HCT116 (cell line): ENCODE measurements at regions not wholly inside any gene's neighbourhood (a gene's known extent, or its start where the extent isn't known, plus 50 kb on each side); places are given as distances from the start of the nearest gene placed in this dataset.

Experiments used
- ATAC-seq: fragments of 200-7000 bp; cut with Tn5 transposase; 2 replicates; pipeline ENCODE4 v1.9.1; 2020; ENCODE audit warnings: mild to moderate bottlenecking, moderate library complexity
- BruUV-seq: library from RNA; stranded (reverse); fragments of 400-500 nt; replicated peaks from 2 replicates; lab custom pipeline; 2021; lab: Mats Ljungman, UMichigan
- CTCF ChIA-PET: fragments of 300-600 bp; sonication (Branson Sonifier 250); formaldehyde crosslinking; loops from one replicate; lab custom pipeline; 2021; ENCODE audit warnings: antibody characterized with exemption; lab: Charles Lee
- POLR2A ChIA-PET: fragments of 300-600, 350-600 bp; sonication (Branson Sonifier 250); formaldehyde crosslinking; loops from one replicate; lab custom pipeline; 2021; ENCODE audit warnings: antibody characterized with exemption; lab: Charles Lee
- RAD21 ChIA-PET, 2 experiments: fragments of 300-600 bp; sonication (Branson Sonifier 250); formaldehyde crosslinking; loops; one replicate each; lab custom pipeline; 2023; ENCODE audit warnings: low total read pairs in 2 of 2; ENCODE audit not compliant: uncharacterized antibody in 2 of 2, unreplicated experiment in 2 of 2, low non-redundant PET in 1 of 2; lab: Charles Lee
- DNase-seq: peaks from one replicate; pipeline ENCODE4 v3.0.0-alpha.2; 2010; ENCODE audit warnings: low read depth, low spot score
- H2AFZ ChIP-seq: fragments of 200-600 bp; shearing (Covaris generic), sonication (generic); 2 replicates; pipeline ENCODE4 v1.6.1; 2017; ENCODE audit warnings: low read depth, mixed run types, mixed read lengths, antibody characterized with exemption, low read length; ENCODE audit not compliant: poor library complexity, severe bottlenecking
- H3K27ac ChIP-seq: 2 replicates; pipeline ENCODE4 v1.5.1; 2012; ENCODE audit warnings: low read depth, low read length
- H3K27me3 ChIP-seq: fragments of 200-600 bp; sonication (generic); 2 replicates; pipeline ENCODE4 v1.6.1; 2016; ENCODE audit warnings: mixed run types, low read length, mixed read lengths; ENCODE audit not compliant: insufficient read depth
- H3K36me3 ChIP-seq, 2 experiments: fragments of 200-500 bp in 1 of 2; fragments of 200-600 bp in 1 of 2; sonication (Bioruptor generic) in 1 of 2; sonication (generic) in 1 of 2; 2 replicates each; pipeline versions ENCODE4 v1.5.1 to v1.6.1; 2014 to 2016; ENCODE audit warnings: low read length in 2 of 2, inconsistent platforms in 1 of 2, mixed read lengths in 1 of 2, mixed run types in 1 of 2; ENCODE audit not compliant: insufficient read depth in 2 of 2, control insufficient read depth in 1 of 2
- H3K4me1 ChIP-seq, 2 experiments: fragments of 200-600 bp in 1 of 2; sonication (generic) in 1 of 2; 2 replicates each; pipeline versions ENCODE4 v1.5.1 to v1.6.1; 2012 to 2017; ENCODE audit warnings: low read length in 2 of 2, inconsistent platforms in 1 of 2, mild to moderate bottlenecking in 1 of 2, mixed read lengths in 1 of 2, mixed run types in 1 of 2, moderate library complexity in 1 of 2; ENCODE audit not compliant: insufficient read depth in 2 of 2, control insufficient read depth in 1 of 2
- H3K4me2 ChIP-seq: fragments of 200-600 bp; sonication (generic); 2 replicates; pipeline ENCODE4 v1.6.1; 2017; ENCODE audit warnings: mixed run types, low read length, mixed read lengths
- H3K4me3 ChIP-seq, 2 experiments: fragments of 200-600 bp in 1 of 2; sonication (generic) in 1 of 2; replicated peaks in 1 of 2; 2 replicates each; pipeline ENCODE4 v1.5.1; 2011 to 2016; ENCODE audit warnings: low read length in 2 of 2, control low read depth in 1 of 2, low read depth in 1 of 2, mild to moderate bottlenecking in 1 of 2, mixed read lengths in 1 of 2, mixed run types in 1 of 2
- H3K79me2 ChIP-seq: fragments of 200-600 bp; sonication (generic); 2 replicates; pipeline ENCODE4 v1.6.1; 2017; ENCODE audit warnings: mild to moderate bottlenecking, mixed run types, low read length, moderate library complexity, mixed read lengths; ENCODE audit not compliant: insufficient read depth
- H3K9ac ChIP-seq: fragments of 200-600 bp; sonication (generic); 2 replicates; pipeline ENCODE4 v1.6.1; 2016; ENCODE audit warnings: low read length, mixed read lengths
- H3K9me2 ChIP-seq: fragments of 200-600 bp; sonication (generic), shearing (Covaris generic); 2 replicates; pipeline ENCODE4 v1.6.1; 2017; ENCODE audit warnings: mixed run types, mild to moderate bottlenecking, moderate library complexity; ENCODE audit not compliant: insufficient read depth
- H3K9me3 ChIP-seq, 2 experiments: fragments of 200-500 bp in 1 of 2; fragments of 200-600 bp in 1 of 2; sonication (Bioruptor generic) in 1 of 2; sonication (generic) in 1 of 2; 2 replicates each; pipeline ENCODE4 v1.6.1; 2014 to 2017; ENCODE audit warnings: low read length in 2 of 2, mixed read lengths in 2 of 2, inconsistent platforms in 1 of 2, low read depth in 1 of 2, mild to moderate bottlenecking in 1 of 2, mixed run types in 1 of 2, moderate library complexity in 1 of 2; ENCODE audit not compliant: control insufficient read depth in 1 of 2, insufficient read depth in 1 of 2
- H4K20me1 ChIP-seq: fragments of 200-600 bp; sonication (generic), shearing (Covaris generic); 2 replicates; pipeline ENCODE4 v1.6.1; 2017; ENCODE audit warnings: mixed run types, mild to moderate bottlenecking, moderate library complexity; ENCODE audit not compliant: insufficient read depth
- EGR1 ChIP-seq: IDR thresholded peaks from 2 replicates; pipeline ENCODE4 v1.6.1; 2012; ENCODE audit warnings: low read depth
- ELF1 ChIP-seq: IDR thresholded peaks from 2 replicates; pipeline ENCODE4 v1.6.1; 2012; ENCODE audit warnings: low read depth, borderline replicate concordance
- EZH2 ChIP-seq: fragments of 200-600 bp; sonication (generic); IDR thresholded peaks from 2 replicates; pipeline ENCODE4 v1.6.1; 2017; ENCODE audit warnings: antibody characterized with exemption, mixed run types
- JUND ChIP-seq: IDR thresholded peaks from 2 replicates; pipeline ENCODE4 v1.6.1; 2012
- MAX ChIP-seq: IDR thresholded peaks from 2 replicates; pipeline ENCODE4 v1.6.1; 2012
- POLR2A ChIP-seq: IDR thresholded peaks from 2 replicates; pipeline ENCODE4 v1.7.0; 2011; ENCODE audit warnings: borderline replicate concordance; ENCODE audit not compliant: insufficient read depth, insufficient read length; ENCODE audit errors: extremely low read depth
- RAD21 ChIP-seq: IDR thresholded peaks from 2 replicates; pipeline ENCODE4 v1.6.1; 2012; ENCODE audit warnings: low read depth, mild to moderate bottlenecking
- SP1 ChIP-seq: IDR thresholded peaks from 2 replicates; pipeline ENCODE4 v1.6.1; 2012; ENCODE audit warnings: low read depth
- SRF ChIP-seq: IDR thresholded peaks from 2 replicates; pipeline ENCODE4 v1.6.1; 2012; ENCODE audit warnings: low read depth
- TCF7L2 ChIP-seq: IDR thresholded peaks from 2 replicates; pipeline ENCODE4 v1.7.0; 2011; ENCODE audit warnings: borderline replicate concordance, inconsistent platforms; ENCODE audit not compliant: insufficient read depth, insufficient read length; ENCODE audit errors: extremely low read depth
- ZNF274 ChIP-seq: fragments of 200-500 bp; sonication (Bioruptor generic); IDR thresholded peaks from 2 replicates; pipeline ENCODE4 v1.6.1; 2014; ENCODE audit warnings: mild to moderate bottlenecking, low read depth, low read length, inconsistent platforms
- intact Hi-C: fragments of 100-400 bp; cut with micrococcal nuclease; formaldehyde crosslinking; loops from 2 replicates; pipeline ENCODE4 v1.10.0; 2022
- TF ChIP-seq, protein P1 (sequence below): IDR thresholded peaks from 2 replicates; pipeline ENCODE4 v1.6.1; 2012; ENCODE audit warnings: low read depth
- TF ChIP-seq, protein P2 (sequence below), 3 experiments: fragments of 200-600 bp in 1 of 3; sonication (generic) in 1 of 3; IDR thresholded peaks in 2 of 3; conservative IDR thresholded peaks in 1 of 3; 2 replicates each; pipeline ENCODE4 v1.5.1; 2012 to 2017; ENCODE audit warnings: low read depth in 2 of 3, low read length in 2 of 3, antibody characterized with exemption in 1 of 3, borderline replicate concordance in 1 of 3, control low read depth in 1 of 3, mild to moderate bottlenecking in 1 of 3, mixed read lengths in 1 of 3, mixed run types in 1 of 3, moderate library complexity in 1 of 3; ENCODE audit not compliant: insufficient read depth in 1 of 3

- TF ChIP-seq, protein P1, sequence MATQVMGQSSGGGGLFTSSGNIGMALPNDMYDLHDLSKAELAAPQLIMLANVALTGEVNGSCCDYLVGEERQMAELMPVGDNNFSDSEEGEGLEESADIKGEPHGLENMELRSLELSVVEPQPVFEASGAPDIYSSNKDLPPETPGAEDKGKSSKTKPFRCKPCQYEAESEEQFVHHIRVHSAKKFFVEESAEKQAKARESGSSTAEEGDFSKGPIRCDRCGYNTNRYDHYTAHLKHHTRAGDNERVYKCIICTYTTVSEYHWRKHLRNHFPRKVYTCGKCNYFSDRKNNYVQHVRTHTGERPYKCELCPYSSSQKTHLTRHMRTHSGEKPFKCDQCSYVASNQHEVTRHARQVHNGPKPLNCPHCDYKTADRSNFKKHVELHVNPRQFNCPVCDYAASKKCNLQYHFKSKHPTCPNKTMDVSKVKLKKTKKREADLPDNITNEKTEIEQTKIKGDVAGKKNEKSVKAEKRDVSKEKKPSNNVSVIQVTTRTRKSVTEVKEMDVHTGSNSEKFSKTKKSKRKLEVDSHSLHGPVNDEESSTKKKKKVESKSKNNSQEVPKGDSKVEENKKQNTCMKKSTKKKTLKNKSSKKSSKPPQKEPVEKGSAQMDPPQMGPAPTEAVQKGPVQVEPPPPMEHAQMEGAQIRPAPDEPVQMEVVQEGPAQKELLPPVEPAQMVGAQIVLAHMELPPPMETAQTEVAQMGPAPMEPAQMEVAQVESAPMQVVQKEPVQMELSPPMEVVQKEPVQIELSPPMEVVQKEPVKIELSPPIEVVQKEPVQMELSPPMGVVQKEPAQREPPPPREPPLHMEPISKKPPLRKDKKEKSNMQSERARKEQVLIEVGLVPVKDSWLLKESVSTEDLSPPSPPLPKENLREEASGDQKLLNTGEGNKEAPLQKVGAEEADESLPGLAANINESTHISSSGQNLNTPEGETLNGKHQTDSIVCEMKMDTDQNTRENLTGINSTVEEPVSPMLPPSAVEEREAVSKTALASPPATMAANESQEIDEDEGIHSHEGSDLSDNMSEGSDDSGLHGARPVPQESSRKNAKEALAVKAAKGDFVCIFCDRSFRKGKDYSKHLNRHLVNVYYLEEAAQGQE: no peak
- no peak for TF ChIP-seq ELF1
- TF ChIP-seq SP1: no peak
Observed at GRCh38 chr7:155999631-156000489, 187.6 kb upstream of the SHH start (continued).

DNA sequence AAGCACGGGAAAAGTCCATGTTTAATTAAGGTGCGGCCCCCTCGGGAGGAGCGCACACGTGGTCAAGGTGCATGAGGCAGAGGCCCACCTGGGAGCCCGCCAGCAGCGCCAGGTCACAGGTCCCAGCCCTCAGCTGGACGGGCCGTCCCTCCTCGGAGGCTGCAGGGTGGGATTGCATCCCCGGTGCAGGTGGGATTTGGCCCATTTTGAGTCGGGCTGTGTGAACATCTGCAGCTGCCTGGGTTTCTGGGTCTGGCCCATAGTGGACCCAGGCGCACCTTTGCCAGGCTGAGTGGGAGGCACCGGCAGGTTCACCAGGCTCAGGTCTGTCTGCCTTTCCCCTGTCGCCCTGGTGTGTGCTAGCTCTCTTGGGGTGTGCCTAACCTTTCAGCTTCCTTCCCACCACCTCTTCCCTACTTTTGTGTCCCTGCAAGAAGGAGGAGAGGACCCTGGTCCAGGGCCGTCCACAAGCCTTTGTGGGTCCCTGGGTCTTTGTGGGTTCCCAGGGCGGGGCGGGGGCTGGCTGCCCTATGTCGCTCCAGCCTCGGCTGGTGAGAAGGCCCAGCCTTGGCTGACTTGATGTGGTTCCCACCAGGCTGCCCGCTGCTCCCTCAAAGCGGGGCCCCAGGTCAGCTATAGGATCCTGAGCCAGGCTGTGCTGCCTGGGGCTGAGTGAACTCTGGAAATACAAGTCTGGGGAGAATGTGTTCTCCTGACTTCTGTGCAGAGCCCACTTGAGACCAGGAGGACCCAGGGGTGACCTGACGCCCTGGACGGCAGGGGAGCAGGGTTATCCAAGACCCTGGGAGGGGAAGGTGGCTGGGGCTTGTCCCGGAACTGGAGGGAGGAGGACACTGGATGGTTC, 186.7 kb upstream of the SHH start:
- POLR2A ChIA-PET: no interaction called here
- DNase-seq: no peak
- ATAC-seq: no peak; the same call in 1 of the 2 replicates
- no TSS peak for BruUV-seq
- H3K9me3 ChIP-seq: no peaks in the 10 kb centered on the region
- H3K9me2 ChIP-seq: no peaks in the 10 kb centered on the region
- H2AFZ ChIP-seq: no peak overlapping the region
- no peak overlapping the region for H3K9ac ChIP-seq
- no peaks in the 10 kb centered on the region for H4K20me1 ChIP-seq
- no peaks in the 10 kb centered on the region for H3K79me2 ChIP-seq
- H3K4me2 ChIP-seq: no peak overlapping the region
- RAD21 ChIA-PET: no interaction called here
- CTCF ChIA-PET: no interaction called here
- no peak overlapping the region for H3K27ac ChIP-seq
- H3K4me3 ChIP-seq: no peak overlapping the region
- no peaks in the 10 kb centered on the region for H3K4me1 ChIP-seq
- intact Hi-C loops: no loop called here
- H3K36me3 ChIP-seq: no peaks in the 10 kb centered on the region
- no peaks in the 10 kb centered on the region for H3K27me3 ChIP-seq
- TF ChIP-seq TCF7L2 (no peak), JUND (no peak), POLR2A (no peak), RAD21 (no peak), SRF (no peak), SP1 (no peak), EZH2 (no peak), MAX (no peak), EGR1 (no peak), ZNF274 (no peak)
- TF ChIP-seq, protein P2, sequence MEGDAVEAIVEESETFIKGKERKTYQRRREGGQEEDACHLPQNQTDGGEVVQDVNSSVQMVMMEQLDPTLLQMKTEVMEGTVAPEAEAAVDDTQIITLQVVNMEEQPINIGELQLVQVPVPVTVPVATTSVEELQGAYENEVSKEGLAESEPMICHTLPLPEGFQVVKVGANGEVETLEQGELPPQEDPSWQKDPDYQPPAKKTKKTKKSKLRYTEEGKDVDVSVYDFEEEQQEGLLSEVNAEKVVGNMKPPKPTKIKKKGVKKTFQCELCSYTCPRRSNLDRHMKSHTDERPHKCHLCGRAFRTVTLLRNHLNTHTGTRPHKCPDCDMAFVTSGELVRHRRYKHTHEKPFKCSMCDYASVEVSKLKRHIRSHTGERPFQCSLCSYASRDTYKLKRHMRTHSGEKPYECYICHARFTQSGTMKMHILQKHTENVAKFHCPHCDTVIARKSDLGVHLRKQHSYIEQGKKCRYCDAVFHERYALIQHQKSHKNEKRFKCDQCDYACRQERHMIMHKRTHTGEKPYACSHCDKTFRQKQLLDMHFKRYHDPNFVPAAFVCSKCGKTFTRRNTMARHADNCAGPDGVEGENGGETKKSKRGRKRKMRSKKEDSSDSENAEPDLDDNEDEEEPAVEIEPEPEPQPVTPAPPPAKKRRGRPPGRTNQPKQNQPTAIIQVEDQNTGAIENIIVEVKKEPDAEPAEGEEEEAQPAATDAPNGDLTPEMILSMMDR (IDR thresholded peaks at IDR 0.05 in 2 of 3, conservative IDR thresholded peaks at IDR 0.05 in 1 of 3; ENCODE audit: borderline replicate concordance in 1 of 3, insufficient read depth in 1 of 3, low read depth in 2 of 3, low read length in 2 of 3): no peak
- TF ChIP-seq, protein P1: no peak
